GM21381 (cell line): ENCODE measurements at regions not wholly inside any gene's neighbourhood (a gene's known extent, or its start where the extent isn't known, plus 50 kb on each side); places are given as distances from the start of the nearest gene placed in this dataset.
"Not testable (repeated sequence)": the region's sequence is repeated elsewhere in the genome, so short reads cannot be mapped to it uniquely, and the experiment has no call there.

Experiments
- ATAC-seq: cut with Tn5 transposase; IDR thresholded peaks from one replicate; pipeline ENCODE4 v1.9.1; 2021; ENCODE audit warnings: mild to moderate bottlenecking, moderate library complexity; ENCODE audit not compliant: unreplicated experiment

DNA sequence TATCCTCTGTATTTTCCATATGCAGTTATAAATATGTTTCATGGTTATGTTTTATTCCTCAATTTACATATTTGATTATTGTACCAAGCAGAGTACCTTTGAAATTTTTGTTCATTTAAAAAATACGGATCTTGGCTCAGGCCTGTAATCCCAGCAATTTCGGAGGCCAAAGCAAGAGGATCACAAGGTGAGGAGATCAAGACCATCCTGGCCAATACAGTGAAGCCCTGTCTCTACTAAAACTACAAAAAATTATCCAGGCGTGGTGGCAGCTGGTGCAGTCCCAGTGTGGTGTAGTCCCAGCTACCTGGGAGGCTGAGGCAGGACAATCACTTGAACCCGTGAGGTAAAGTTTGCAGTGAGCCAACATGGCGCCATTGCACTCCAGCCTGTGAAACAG lies 251.2 kb upstream of the TPTE start:
- not testable (repeated sequence) for ATAC-seq

DNA sequence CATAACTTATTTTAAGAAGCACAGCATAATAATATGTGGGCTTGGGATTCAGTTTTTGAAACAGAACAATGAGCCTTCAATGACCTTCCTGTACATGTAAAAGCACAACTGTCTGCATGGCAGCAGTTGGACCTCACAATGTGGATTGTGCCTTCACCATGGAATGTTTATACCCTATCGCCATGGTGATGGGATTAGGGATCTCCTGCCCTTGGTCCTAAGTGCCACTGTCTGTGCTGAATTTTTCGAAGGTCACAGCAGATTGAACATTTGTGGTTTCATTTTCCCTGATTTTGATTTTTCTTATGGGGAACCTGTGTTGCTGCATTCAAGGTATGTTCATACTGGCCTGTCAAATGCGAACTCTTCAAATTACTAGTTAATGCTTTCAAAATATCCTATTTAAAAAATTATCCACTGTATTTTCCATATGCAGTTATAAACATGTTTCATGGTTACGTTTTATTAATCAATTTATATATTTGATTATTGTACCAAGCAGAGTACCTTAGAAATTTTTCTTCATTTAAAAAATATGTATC lies 249.6 kb upstream of the TPTE start:
- not testable (repeated sequence) for ATAC-seq

DNA sequence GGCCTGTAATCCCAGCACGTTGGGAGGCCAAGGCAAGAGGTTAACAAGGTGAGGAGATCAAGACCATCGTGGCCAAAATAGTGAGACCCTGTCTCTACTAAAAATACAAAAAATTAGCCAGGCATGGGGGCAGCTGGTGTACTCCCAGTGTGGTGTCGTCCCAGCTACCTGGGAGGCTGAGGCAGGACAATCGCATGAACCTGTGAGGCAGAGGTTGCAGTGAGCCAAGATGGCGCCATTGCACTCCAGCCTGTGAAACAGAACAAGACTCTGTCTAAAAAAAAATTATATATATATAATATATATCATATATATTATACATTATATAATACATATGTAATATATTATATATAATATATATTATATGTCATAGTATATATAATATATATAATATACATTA lies 249.2 kb upstream of the TPTE start:
- ATAC-seq = no peak

DNA sequence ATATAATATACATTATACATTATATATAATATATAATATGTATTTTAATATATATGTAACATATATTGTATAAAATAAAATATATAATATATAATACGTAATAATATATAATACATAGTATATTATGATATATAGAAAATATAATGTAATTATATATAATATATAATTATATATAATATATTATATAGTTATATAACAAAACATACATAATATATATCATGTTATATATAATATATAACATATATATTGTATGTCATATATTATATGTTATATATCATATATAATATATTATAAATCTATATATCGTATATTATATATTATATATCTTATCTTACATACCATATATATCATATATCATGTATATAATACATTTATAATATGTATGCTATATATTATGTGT lies 248.2 kb upstream of the TPTE start:
- no peak for ATAC-seq

DNA sequence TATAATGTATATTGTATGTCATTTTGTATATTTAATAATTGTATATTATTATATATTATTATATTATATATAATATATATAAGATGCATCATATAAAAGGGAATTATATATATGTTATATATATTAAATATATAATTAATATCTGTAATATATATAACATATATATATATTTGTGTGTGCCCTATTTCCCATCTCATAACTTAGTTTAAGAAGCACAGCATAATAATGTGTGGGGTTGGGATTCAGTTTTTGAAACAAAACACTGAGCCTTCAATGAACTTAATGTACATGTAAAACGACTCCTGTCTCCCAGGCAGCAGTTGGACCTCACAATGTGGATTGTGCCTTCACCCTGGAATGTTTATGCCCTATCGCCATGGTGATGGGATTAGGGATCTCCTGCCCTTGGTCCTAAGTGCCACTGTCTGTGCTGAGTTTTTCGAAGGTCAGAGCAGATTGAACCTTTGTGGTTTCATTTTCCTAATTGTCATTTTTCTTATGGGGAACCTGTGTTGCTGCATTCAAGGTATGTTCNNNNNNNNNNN lies 247.5 kb upstream of the TPTE start:
- peak; percentile 71 for ATAC-seq
